H7 (cell line): ENCODE measurements at regions not wholly inside any gene's neighbourhood (a gene's known extent, or its start where the extent isn't known, plus 50 kb on each side); places are given as distances from the start of the nearest gene placed in this dataset.

Source experiments
- DNase-seq: peaks from one replicate; pipeline ENCODE4 v3.0.0; 2012
- H3K27me3 ChIP-seq: 2 replicates; pipeline ENCODE4 v1.6.0; 2011; ENCODE audit warnings: mild to moderate bottlenecking, low read length; ENCODE audit not compliant: control insufficient read depth, insufficient read depth
- H3K36me3 ChIP-seq: replicated peaks from 2 replicates; pipeline ENCODE4 v1.5.1; 2011; ENCODE audit warnings: low read length; ENCODE audit not compliant: control insufficient read depth, insufficient read depth
- H3K4me3 ChIP-seq: 2 replicates; pipeline ENCODE4 v1.5.1; 2011; ENCODE audit warnings: low read depth, mild to moderate bottlenecking, control low read depth, low read length, moderate library complexity; ENCODE audit not compliant: insufficient read depth

GRCh38 chr13:59408738-59409137 is 755.0 kb downstream of the DIAPH3 start:
- H3K4me3 ChIP-seq = no peak overlapping the region
- H3K27me3 ChIP-seq = peaks cover 3% of the 10 kb centered on the region; the same call in 1 of the 2 replicates
- no peak for DNase-seq
- H3K36me3 ChIP-seq = no peaks in the 10 kb centered on the region

- Histone ChIP-seq H3K4me3 (no peak overlapping the region), H3K27me3 (peaks cover 3% of the 10 kb centered on the region; the same call in 1 of the 2 replicates), H3K36me3 (no peaks in the 10 kb centered on the region)
- DNase-seq = no peak
Observed at GRCh38 chr13:59409211-59409610, 754.5 kb downstream of the DIAPH3 start.

GRCh38 chr13:59409634-59410200 is 754.0 kb downstream of the DIAPH3 start:
- Histone ChIP-seq H3K36me3 (no peaks in the 10 kb centered on the region), H3K4me3 (no peak overlapping the region), H3K27me3 (peaks cover 3% of the 10 kb centered on the region; the same call in 1 of the 2 replicates)
- DNase-seq = peak; percentile 19

- no peak for DNase-seq
- Histone ChIP-seq H3K27me3 (peaks cover 3% of the 10 kb centered on the region; the same call in 1 of the 2 replicates), H3K36me3 (no peaks in the 10 kb centered on the region), H3K4me3 (no peak overlapping the region)
Observed at GRCh38 chr13:59413126-59413525, 750.6 kb downstream of the DIAPH3 start.

- Histone ChIP-seq H3K36me3 (no peaks in the 10 kb centered on the region), H3K4me3 (no peak overlapping the region), H3K27me3 (peaks cover 3% of the 10 kb centered on the region; the same call in 1 of the 2 replicates)
- DNase-seq = no peak
Observed at GRCh38 chr13:59414006-59414405, 749.7 kb downstream of the DIAPH3 start.

- no peak for DNase-seq
- Histone ChIP-seq H3K36me3 (no peaks in the 10 kb centered on the region), H3K4me3 (no peak overlapping the region), H3K27me3 (peaks cover 3% of the 10 kb centered on the region; the same call in 1 of the 2 replicates)
Observed at GRCh38 chr13:59415498-59415897, 748.2 kb downstream of the DIAPH3 start.

GRCh38 chr13:59416561-59416960 is 747.2 kb downstream of the DIAPH3 start:
- Histone ChIP-seq H3K4me3 (no peak overlapping the region), H3K36me3 (no peaks in the 10 kb centered on the region), H3K27me3 (no peaks in the 10 kb centered on the region)
- no peak for DNase-seq

GRCh38 chr13:59422646-59423045 is 741.1 kb downstream of the DIAPH3 start:
- Histone ChIP-seq H3K27me3 (no peaks in the 10 kb centered on the region), H3K36me3 (no peaks in the 10 kb centered on the region), H3K4me3 (no peak overlapping the region)
- DNase-seq = no peak

- Histone ChIP-seq H3K36me3 (no peaks in the 10 kb centered on the region), H3K4me3 (no peak overlapping the region), H3K27me3 (no peaks in the 10 kb centered on the region)
- DNase-seq = no peak
Observed at GRCh38 chr13:59423708-59424340, 739.9 kb downstream of the DIAPH3 start.

- no peak overlapping the region for H3K4me3 ChIP-seq
- H3K27me3 ChIP-seq = no peaks in the 10 kb centered on the region
- DNase-seq = no peak
- no peaks in the 10 kb centered on the region for H3K36me3 ChIP-seq
Observed at GRCh38 chr13:59424661-59425060, 739.1 kb downstream of the DIAPH3 start.

- Histone ChIP-seq H3K27me3 (no peaks in the 10 kb centered on the region), H3K36me3 (no peaks in the 10 kb centered on the region), H3K4me3 (no peak overlapping the region)
- no peak for DNase-seq
Observed at GRCh38 chr13:59425211-59425741, 738.5 kb downstream of the DIAPH3 start.

- H3K4me3 ChIP-seq = no peak overlapping the region
- H3K27me3 ChIP-seq = no peaks in the 10 kb centered on the region
- no peak for DNase-seq
- H3K36me3 ChIP-seq = no peaks in the 10 kb centered on the region; the same call in 1 of the 2 replicates
Observed at GRCh38 chr13:59435024-59435423, 728.7 kb downstream of the DIAPH3 start.

GRCh38 chr13:59437544-59438301 is 726.0 kb downstream of the DIAPH3 start:
- Histone ChIP-seq H3K27me3 (no peaks in the 10 kb centered on the region), H3K36me3 (no peaks in the 10 kb centered on the region; the same call in 1 of the 2 replicates), H3K4me3 (no peak overlapping the region)
- DNase-seq = no peak

- H3K36me3 ChIP-seq = no peaks in the 10 kb centered on the region; the same call in 1 of the 2 replicates
- DNase-seq = no peak
- H3K4me3 ChIP-seq = no peak overlapping the region
- H3K27me3 ChIP-seq = no peaks in the 10 kb centered on the region
Observed at GRCh38 chr13:59439776-59440428, 723.8 kb downstream of the DIAPH3 start.
